Tibial nerve (tissue), 4 donors: ENCODE measurements at regions not wholly inside any gene's neighbourhood (a gene's known extent, or its start where the extent isn't known, plus 50 kb on each side); places are given as distances from the start of the nearest gene placed in this dataset.

ENCODE experiments used
- DNase-seq, 2 donors: peaks; one replicate each; pipeline ENCODE4 v3.0.0-alpha.2; 2019; ENCODE audit warnings: low spot score in 2 of 2
- H3K27ac ChIP-seq, 4 donors: fragments of 200-600 bp; sonication (generic) in 3 of 4; one replicate each; pipeline ENCODE4 v1.5.1; 2017 to 2019; ENCODE audit warnings: mild to moderate bottlenecking in 1 of 4
- H3K27me3 ChIP-seq, 2 donors: fragments of 200-600 bp; sonication (generic) in 1 of 2; one replicate each; pipeline versions ENCODE4 v1.5.1 to v1.6.0; 2017 to 2019
- H3K36me3 ChIP-seq, 3 donors: fragments of 200-600 bp; sonication (generic); one replicate each; pipeline ENCODE4 v1.5.1; 2018 to 2019
- H3K4me1 ChIP-seq, 4 donors: fragments of 200-600 bp; sonication (generic) in 3 of 4; one replicate each; pipeline ENCODE4 v1.5.1; 2017 to 2019
- H3K4me3 ChIP-seq, 4 donors: fragments of 200-600 bp; sonication (generic) in 3 of 4; one replicate each; pipeline ENCODE4 v1.5.1; 2017 to 2019; ENCODE audit warnings: mild to moderate bottlenecking in 1 of 4, moderate library complexity in 1 of 4
- H3K9me3 ChIP-seq, 4 donors: fragments of 200-600 bp; sonication (generic) in 3 of 4; one replicate each; pipeline ENCODE4 v1.5.1; 2017 to 2019
- CTCF ChIP-seq, 5 experiments: fragments of 200-600 bp in 3 of 5; fragments of 450-650 bp in 2 of 5; sonication (generic) in 3 of 5; IDR thresholded peaks; one replicate each; pipeline ENCODE4 v1.5.1; 2016 to 2019; ENCODE audit warnings: antibody characterized with exemption in 5 of 5, mild to moderate bottlenecking in 3 of 5, moderate library complexity in 2 of 5
- EP300 ChIP-seq, 2 donors: sonication (generic); formaldehyde crosslinking; IDR thresholded peaks; one replicate each; pipeline ENCODE4 v1.6.1; 2017; ENCODE audit warnings: antibody characterized with exemption in 2 of 2, mild to moderate bottlenecking in 1 of 2
- POLR2A ChIP-seq, 2 donors: fragments of 450-650 bp; IDR thresholded peaks; one replicate each; pipeline ENCODE4 v1.6.1; 2017; ENCODE audit warnings: antibody characterized with exemption in 2 of 2, mild to moderate bottlenecking in 2 of 2, moderate library complexity in 2 of 2
- WGBS, 2 donors: methylation state at CpG; one replicate each; pipeline ENCODE4 v1.1.5; 2018; 5-methylcytosine and 5-hydroxymethylcytosine counted together

DNA sequence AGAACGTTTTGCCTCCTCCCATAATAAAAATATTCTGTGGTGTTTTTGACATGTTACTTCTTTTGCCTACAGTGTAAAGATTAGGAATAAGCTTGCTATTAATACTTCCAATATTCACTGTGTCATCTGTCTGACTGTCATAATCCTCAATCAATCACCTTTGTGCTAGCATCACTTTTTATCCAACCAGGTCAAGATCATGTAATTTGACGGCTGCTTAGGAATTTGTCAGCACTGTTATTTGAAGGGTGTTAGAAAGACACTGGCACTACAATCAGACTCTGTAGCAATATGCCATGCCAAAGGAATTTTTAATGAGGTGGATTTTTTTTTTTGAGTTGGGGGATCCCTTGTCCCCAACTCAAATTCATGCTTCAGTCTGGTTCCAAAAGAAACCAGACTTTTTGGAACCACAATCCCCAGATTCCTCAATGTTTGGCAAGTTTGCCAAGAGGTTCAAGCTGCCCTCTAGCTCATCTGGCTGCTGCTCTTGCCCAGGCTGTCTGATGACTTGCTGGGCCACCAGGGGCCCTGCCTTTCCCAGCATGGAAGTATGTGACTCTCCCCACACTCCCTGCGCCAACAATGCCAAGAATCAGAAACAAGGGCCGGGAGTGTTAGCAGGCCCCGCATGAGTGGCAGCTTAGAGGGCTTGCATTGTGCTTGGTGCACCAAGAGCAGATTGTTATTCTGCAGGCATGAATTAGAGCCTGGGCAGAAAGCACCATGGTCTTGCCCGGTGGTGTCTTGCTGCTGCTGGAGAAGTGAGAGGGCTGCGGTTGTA is 58.6 kb upstream of the TSC22D2 start:
- H3K4me3 ChIP-seq: no peak overlapping the region
- H3K4me1 ChIP-seq: peaks cover 0 to 38% (median 12%) of the 10 kb centered on the region in 4 donors
- DNase-seq: peak in 1 of 2 donors; percentile 30
- H3K27me3 ChIP-seq: no peaks in the 10 kb centered on the region
- TF ChIP-seq EP300 (IDR thresholded peaks at IDR 0.05) (peak in 1 of 2 donors; percentile 80), POLR2A (IDR thresholded peaks at IDR 0.05) (no peak), CTCF (IDR thresholded peaks at IDR 0.05) (peak in 3 of 5 experiments; percentile 25 to 38 (median 30))
- 26 to 60% methylated on average over 7 of the region's 7 CpGs for WGBS, 2 donors
- no peaks in the 10 kb centered on the region for H3K9me3 ChIP-seq
- H3K27ac ChIP-seq: peak overlapping the region in 3 of 4 donors; percentile 13 to 79 (median 48)
- H3K36me3 ChIP-seq: no peaks in the 10 kb centered on the region

DNA sequence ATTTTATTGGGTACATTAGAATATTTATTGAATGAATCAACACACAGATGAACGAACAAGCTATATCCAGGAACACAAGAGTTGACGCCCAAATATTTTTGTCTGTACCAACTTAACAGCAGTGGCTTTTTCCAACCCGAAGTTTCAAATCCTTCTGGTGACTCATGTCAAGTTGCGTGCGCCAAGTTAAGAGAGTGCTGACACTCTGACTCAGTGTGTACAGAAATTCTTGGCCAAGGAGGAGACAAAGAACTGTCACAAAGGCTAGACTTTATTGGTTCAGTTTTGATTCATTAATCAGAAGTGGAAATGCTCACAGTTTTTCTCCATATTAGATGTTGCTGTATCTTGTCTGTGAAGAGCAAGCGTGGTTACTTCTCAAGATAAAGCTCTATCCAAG is 59.6 kb upstream of the TSC22D2 start:
- peak overlapping the region in 2 of 4 donors; percentile 48 to 79 for H3K27ac ChIP-seq
- no peak overlapping the region for H3K4me3 ChIP-seq
- no peaks in the 10 kb centered on the region for H3K36me3 ChIP-seq
- no peak for DNase-seq
- no peaks in the 10 kb centered on the region for H3K9me3 ChIP-seq
- no peak for TF ChIP-seq CTCF (IDR thresholded peaks at IDR 0.05)
- TF ChIP-seq EP300 (IDR thresholded peaks at IDR 0.05): peak in 1 of 2 donors; percentile 59
- 24 to 38% methylated on average over 6 of the region's 6 CpGs for WGBS, 2 donors
- no peaks in the 10 kb centered on the region for H3K27me3 ChIP-seq
- H3K4me1 ChIP-seq: peaks cover 0 to 42% (median 12%) of the 10 kb centered on the region in 4 donors

DNA sequence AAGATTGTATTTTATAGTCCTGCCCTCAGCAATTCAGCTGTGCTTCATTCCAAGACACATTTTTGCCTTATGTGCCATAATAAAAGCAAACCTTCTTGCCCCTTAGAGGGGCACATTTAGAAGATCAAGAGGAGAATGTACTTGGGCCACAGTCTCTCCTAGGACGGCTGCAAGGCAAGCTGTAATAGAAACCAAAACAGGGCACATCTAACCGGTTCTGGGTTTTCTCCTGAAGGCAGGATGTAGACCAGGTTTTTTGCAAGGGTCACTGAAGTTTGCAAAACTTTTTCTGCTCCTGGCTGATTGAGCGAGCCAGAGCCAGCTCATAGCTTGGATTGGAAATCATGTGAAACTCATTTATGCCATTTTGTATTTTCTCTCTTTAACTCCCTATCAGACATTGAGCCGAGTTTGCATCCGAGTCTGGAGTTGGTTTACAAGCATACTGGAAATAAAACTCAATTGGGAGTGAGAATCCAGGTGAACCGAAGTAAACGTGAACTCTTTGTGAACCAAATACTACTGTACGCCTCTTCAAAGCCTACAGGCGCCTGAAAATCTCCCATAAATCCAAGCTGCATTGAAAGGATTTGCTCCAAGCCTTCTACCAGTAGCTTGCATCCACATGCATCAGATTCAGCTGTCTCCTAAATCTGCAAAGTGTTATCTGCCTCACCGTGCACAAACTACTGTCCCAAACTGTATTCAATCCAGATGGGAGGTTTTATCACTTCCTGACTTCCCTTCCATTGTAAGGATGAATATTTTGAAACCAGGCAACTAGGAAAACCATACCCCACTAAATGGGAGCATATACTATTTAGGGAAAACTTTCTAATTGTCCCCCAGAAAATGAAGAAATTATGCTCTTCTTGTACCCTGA is 60.9 kb upstream of the TSC22D2 start:
- Histone ChIP-seq H3K27me3 (no peaks in the 10 kb centered on the region), H3K4me3 (no peak overlapping the region), H3K4me1 (peaks cover 0 to 42% (median 12%) of the 10 kb centered on the region in 4 donors), H3K36me3 (no peaks in the 10 kb centered on the region), H3K27ac (peak overlapping the region in 1 of 4 donors; percentile 79), H3K9me3 (no peaks in the 10 kb centered on the region)
- 71 to 80% methylated on average over 10 of the region's 10 CpGs for WGBS, 2 donors
- no peak for TF ChIP-seq POLR2A (IDR thresholded peaks at IDR 0.05)
- no peak for TF ChIP-seq EP300 (IDR thresholded peaks at IDR 0.05)
- no peak for TF ChIP-seq CTCF (IDR thresholded peaks at IDR 0.05)
- DNase-seq: no peak

DNA sequence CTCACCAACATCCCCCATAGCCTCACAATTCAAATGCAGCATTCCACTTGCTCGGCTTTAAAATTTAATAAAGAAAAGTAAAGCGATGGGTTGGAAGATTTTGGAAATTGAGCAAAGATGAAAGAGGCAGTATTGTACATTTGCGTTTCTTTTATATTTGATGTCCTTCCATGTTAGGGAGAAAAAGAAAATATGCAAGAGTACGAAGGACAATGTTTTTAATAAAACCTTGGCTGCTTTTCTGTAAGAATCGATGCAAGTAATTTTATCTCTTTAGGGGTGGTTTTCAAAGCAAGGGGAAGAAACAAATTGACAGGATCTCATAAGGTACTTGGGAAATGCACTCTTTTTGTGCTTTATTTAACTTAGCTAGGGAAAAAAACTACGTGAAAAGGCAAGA is 61.8 kb upstream of the TSC22D2 start:
- no peak overlapping the region for H3K27ac ChIP-seq
- TF ChIP-seq CTCF (IDR thresholded peaks at IDR 0.05): no peak
- TF ChIP-seq EP300 (IDR thresholded peaks at IDR 0.05): no peak
- TF ChIP-seq POLR2A (IDR thresholded peaks at IDR 0.05): no peak
- no peak overlapping the region for H3K4me3 ChIP-seq
- no peaks in the 10 kb centered on the region for H3K27me3 ChIP-seq
- H3K9me3 ChIP-seq: no peaks in the 10 kb centered on the region
- peaks cover 0 to 42% (median 12%) of the 10 kb centered on the region in 4 donors for H3K4me1 ChIP-seq
- no peak for DNase-seq
- WGBS, 2 donors: 60 to 70% methylated on average over 6 of the region's 6 CpGs
- no peaks in the 10 kb centered on the region for H3K36me3 ChIP-seq
